Large intestine (tissue), 3 donors: ENCODE measurements at regions not wholly inside any gene's neighbourhood (a gene's known extent, or its start where the extent isn't known, plus 50 kb on each side); places are given as distances from the start of the nearest gene placed in this dataset.

ENCODE experiments used
- DNase-seq, 2 donors: peaks; one replicate each; pipeline versions ENCODE4 v3.0.0 to v3.0.0-alpha.2; 2013
- H3K27ac ChIP-seq: one replicate; pipeline ENCODE4 v1.5.1; 2013; ENCODE audit warnings: low read length
- H3K27me3 ChIP-seq: 2 replicates; pipeline ENCODE4 v1.6.1; 2013; ENCODE audit warnings: low read length; ENCODE audit not compliant: control insufficient read depth, insufficient read depth
- H3K36me3 ChIP-seq: 2 replicates; pipeline ENCODE4 v1.6.1; 2013; ENCODE audit warnings: low read length; ENCODE audit not compliant: control insufficient read depth, insufficient read depth
- H3K4me1 ChIP-seq: one replicate; pipeline ENCODE4 v1.6.1; 2013; ENCODE audit warnings: low read length; ENCODE audit not compliant: control insufficient read depth, insufficient read depth
- H3K4me3 ChIP-seq: one replicate; pipeline ENCODE4 v1.5.1; 2013; ENCODE audit warnings: low read length
- H3K9me3 ChIP-seq: one replicate; pipeline ENCODE4 v1.6.1; 2013; ENCODE audit warnings: mild to moderate bottlenecking, low read depth, low read length, moderate library complexity; ENCODE audit not compliant: control insufficient read depth
- WGBS: methylation state at CpG from one replicate; pipeline ENCODE4 v1.1.5; 2013; ENCODE audit warnings: low lambda C conversion rate; ENCODE audit not compliant: insufficient coverage; 5-methylcytosine and 5-hydroxymethylcytosine counted together

DNA sequence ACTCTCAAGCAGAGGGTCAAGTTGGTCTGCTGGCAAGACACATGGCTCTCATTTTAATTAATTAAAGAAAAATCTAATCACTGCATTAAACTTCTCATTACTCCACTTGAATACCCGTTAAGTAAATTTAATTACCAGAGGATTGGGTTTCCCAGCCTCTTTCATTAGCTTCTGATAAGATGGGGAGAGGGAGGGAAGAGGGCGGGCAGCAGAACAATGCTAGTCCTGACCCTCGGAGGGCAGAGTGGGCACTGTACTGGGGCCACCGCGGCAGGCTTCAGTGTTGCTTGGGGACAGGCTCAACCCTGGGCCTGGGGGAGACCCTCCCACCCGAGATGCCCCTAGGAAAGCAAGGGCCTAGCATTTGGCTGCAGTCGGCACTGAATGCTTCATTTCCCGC is 55.6 kb upstream of the LINGO1 start:
- WGBS: no CpG with 5 or more reads among the region's 8 CpGs
- Histone ChIP-seq H3K9me3 (no peaks in the 10 kb centered on the region), H3K27me3 (peaks cover 24% of the 10 kb centered on the region), H3K27ac (no peak overlapping the region), H3K4me1 (no peaks in the 10 kb centered on the region), H3K4me3 (no peak overlapping the region), H3K36me3 (no peaks in the 10 kb centered on the region)
- no peak for DNase-seq

DNA sequence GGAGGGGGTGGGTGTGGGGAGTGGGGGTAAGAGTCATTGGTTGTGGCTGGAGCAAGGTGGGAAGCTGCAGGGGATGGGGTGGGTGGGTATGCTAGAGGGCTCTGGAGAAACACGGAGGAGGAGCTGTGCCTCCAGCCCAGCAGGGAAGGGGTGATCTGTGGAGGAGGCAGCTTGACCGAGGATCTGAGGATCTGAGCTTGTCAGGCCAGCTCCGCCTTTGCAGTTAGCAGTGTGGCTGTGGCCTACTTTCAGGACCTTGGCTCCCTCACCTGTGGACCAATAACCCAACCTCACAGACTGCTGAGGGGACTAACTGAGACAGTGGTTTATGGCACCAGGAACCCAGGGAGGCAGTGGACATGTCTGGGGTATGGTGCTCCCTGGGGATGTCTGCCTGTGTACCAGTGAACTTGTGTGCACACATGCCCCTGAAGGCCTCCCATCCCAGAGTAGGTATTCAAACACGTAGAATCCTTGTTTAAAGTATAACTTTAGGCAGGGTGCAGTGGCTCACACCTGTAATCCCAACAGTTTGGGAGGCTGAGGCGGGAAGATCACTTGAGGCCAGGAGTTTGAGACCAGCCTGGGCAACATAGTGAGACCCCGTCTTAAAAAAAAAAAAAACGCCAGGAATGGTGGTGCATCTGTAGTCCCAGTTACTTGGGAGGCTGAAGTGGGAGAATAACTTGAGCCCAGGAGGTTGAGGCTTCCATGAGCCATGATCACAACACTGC is 52.5 kb upstream of the LINGO1 start:
- no peak for DNase-seq
- WGBS: no CpG with 5 or more reads among the region's 7 CpGs
- Histone ChIP-seq H3K4me1 (no peaks in the 10 kb centered on the region), H3K27ac (no peak overlapping the region), H3K9me3 (no peaks in the 10 kb centered on the region), H3K27me3 (peaks cover 15% of the 10 kb centered on the region), H3K4me3 (no peak overlapping the region), H3K36me3 (no peaks in the 10 kb centered on the region)

DNA sequence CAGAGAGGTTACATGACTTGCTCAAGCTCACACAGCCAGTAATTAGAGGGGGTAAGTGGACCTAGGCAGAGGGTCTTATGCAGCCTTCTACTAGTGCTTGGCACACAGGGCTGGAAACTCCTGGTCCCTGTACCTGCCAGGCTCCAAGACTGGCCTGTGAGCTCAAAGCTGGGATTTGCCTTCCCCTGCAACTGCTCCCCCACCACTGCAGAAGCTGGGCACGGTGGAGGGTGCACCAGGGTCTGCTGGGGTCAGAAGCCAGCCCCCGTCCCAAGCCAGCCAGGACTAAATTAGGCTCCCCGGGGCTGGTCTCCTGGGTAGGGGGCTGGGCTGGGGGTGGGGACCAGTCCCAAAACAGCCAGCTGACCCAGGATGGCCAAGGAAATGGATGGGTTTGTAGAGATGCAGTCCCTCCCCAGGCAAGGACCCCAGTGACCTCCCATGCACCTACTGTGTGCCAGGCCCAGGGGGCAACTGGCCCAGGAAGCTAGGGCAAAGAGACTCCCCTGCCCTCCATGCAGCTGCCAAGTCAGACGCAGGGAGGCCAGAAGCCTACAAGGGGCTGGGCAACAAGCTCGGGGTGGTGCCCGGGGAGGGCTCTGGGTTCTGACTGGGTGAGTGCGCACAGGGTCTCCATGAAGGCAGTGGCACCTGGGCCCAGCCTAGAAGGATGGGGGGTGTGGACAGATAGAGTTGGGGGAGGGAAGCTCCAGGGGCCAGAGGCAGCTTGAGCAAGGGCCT is 51.8 kb upstream of the LINGO1 start:
- no peaks in the 10 kb centered on the region for H3K9me3 ChIP-seq
- peaks cover 15% of the 10 kb centered on the region for H3K27me3 ChIP-seq
- DNase-seq: no peak
- no peak overlapping the region for H3K4me3 ChIP-seq
- H3K4me1 ChIP-seq: no peaks in the 10 kb centered on the region
- no CpG with 5 or more reads among the region's 7 CpGs for WGBS
- H3K36me3 ChIP-seq: no peaks in the 10 kb centered on the region
- no peak overlapping the region for H3K27ac ChIP-seq

DNA sequence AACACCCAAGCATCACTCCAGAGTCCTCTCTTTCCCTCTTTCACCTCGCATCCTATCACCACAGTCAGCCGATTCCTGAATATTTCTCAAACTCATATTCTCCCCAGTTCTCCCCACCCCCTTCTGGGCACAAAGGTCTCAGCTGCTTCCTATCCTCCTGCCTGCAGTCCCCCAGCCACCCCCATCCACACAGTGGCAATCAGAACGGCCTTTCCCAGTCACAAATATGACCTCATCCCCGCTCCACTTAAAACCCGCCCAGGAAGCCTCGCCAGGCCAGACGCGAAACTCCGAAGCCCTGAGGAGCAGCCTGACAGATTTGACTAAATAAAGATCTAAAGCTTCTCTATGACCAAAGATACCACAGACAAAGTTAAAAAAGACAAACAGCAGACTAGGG is 49.9 kb upstream of the LINGO1 start:
- WGBS: 53% methylated on average over 2 of the region's 9 CpGs
- DNase-seq: no peak
- H3K27me3 ChIP-seq: peaks cover 6% of the 10 kb centered on the region
- no peaks in the 10 kb centered on the region for H3K9me3 ChIP-seq
- H3K27ac ChIP-seq: no peak overlapping the region
- H3K4me1 ChIP-seq: no peaks in the 10 kb centered on the region
- H3K36me3 ChIP-seq: no peaks in the 10 kb centered on the region
- H3K4me3 ChIP-seq: no peak overlapping the region
